C4-2B (cell line): ENCODE measurements at regions not wholly inside any gene's neighbourhood (a gene's known extent, or its start where the extent isn't known, plus 50 kb on each side); places are given as distances from the start of the nearest gene placed in this dataset.

Experiments used
- ZFX ChIP-seq: fragments of 450-650 bp; IDR thresholded peaks from 2 replicates; pipeline ENCODE4 v1.6.1; 2017
- TF ChIP-seq, protein P1 (sequence below): fragments of 450-650 bp; conservative IDR thresholded peaks from 2 replicates; pipeline ENCODE4 v1.5.1; 2017; ENCODE audit warnings: mild to moderate bottlenecking

DNA sequence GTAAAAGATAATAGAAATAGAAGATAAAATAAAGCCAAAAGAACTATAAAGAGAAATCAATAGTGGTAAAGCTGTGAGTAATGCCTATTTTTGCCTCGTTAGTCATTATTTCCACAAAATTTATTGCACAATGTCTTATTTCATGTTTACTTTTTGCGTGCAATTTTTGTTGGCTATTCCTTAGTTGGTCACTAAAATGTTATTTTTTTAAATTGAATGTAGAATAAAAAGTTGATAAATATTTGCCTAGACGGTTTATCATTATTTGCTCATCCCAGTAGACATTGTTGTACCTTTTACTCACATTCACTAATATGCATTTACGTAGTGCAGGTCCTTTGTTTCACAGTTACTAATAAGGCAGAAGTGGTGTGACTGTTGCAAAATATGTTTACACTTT is 227.8 kb upstream of the BMPER start:
- TF ChIP-seq, protein P1, sequence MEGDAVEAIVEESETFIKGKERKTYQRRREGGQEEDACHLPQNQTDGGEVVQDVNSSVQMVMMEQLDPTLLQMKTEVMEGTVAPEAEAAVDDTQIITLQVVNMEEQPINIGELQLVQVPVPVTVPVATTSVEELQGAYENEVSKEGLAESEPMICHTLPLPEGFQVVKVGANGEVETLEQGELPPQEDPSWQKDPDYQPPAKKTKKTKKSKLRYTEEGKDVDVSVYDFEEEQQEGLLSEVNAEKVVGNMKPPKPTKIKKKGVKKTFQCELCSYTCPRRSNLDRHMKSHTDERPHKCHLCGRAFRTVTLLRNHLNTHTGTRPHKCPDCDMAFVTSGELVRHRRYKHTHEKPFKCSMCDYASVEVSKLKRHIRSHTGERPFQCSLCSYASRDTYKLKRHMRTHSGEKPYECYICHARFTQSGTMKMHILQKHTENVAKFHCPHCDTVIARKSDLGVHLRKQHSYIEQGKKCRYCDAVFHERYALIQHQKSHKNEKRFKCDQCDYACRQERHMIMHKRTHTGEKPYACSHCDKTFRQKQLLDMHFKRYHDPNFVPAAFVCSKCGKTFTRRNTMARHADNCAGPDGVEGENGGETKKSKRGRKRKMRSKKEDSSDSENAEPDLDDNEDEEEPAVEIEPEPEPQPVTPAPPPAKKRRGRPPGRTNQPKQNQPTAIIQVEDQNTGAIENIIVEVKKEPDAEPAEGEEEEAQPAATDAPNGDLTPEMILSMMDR, result no peak
- no peak for TF ChIP-seq ZFX
